HG03045 (cell line): ENCODE measurements at regions not wholly inside any gene's neighbourhood (a gene's known extent, or its start where the extent isn't known, plus 50 kb on each side); places are given as distances from the start of the nearest gene placed in this dataset.
"Not testable (repeated sequence)": the region's sequence is repeated elsewhere in the genome, so short reads cannot be mapped to it uniquely, and the experiment has no call there.

Source experiments
- ATAC-seq: cut with Tn5 transposase; IDR thresholded peaks from one replicate; pipeline ENCODE4 v1.9.1; 2021; ENCODE audit warnings: mild to moderate bottlenecking, moderate library complexity; ENCODE audit not compliant: unreplicated experiment

GRCh38 chr13:89401264-89401675 lies 1730.1 kb downstream of the SLITRK5 start:
- no peak for ATAC-seq

GRCh38 chr13:89402211-89402610 lies 1731.0 kb downstream of the SLITRK5 start:
- no peak for ATAC-seq

GRCh38 chr13:89406096-89406495 lies 1734.9 kb downstream of the SLITRK5 start:
- not testable (repeated sequence) for ATAC-seq

- no peak for ATAC-seq
Measured at GRCh38 chr13:89407357-89407756, 1736.2 kb downstream of the SLITRK5 start.

- no peak for ATAC-seq
Measured at GRCh38 chr13:89432997-89433396, 1761.8 kb downstream of the SLITRK5 start.

- ATAC-seq, result not testable (repeated sequence)
Measured at GRCh38 chr13:89434624-89435023, 1763.5 kb downstream of the SLITRK5 start.

- no peak for ATAC-seq
Measured at GRCh38 chr13:89454681-89455080, 1783.5 kb downstream of the SLITRK5 start.

GRCh38 chr13:89455225-89455624 lies 1784.1 kb downstream of the SLITRK5 start:
- no peak for ATAC-seq

- ATAC-seq, result no peak
Measured at GRCh38 chr13:89455741-89456140, 1784.6 kb downstream of the SLITRK5 start.

GRCh38 chr13:89457977-89458376 lies 1786.8 kb downstream of the SLITRK5 start:
- ATAC-seq, result no peak

- no peak for ATAC-seq
Measured at GRCh38 chr13:89458456-89458855, 1787.3 kb downstream of the SLITRK5 start.

GRCh38 chr13:89460895-89461294 lies 1789.7 kb downstream of the SLITRK5 start:
- ATAC-seq, result not testable (repeated sequence)

GRCh38 chr13:89465366-89465765 lies 1794.2 kb downstream of the SLITRK5 start:
- peak; percentile 53 for ATAC-seq

- no peak for ATAC-seq
Measured at GRCh38 chr13:89468081-89468480, 1796.9 kb downstream of the SLITRK5 start.

GRCh38 chr13:89470901-89471300 lies 1799.7 kb downstream of the SLITRK5 start:
- no peak for ATAC-seq

GRCh38 chr13:89474432-89474831 lies 1803.3 kb downstream of the SLITRK5 start:
- no peak for ATAC-seq

GRCh38 chr13:89486065-89486464 lies 1814.9 kb downstream of the SLITRK5 start:
- no peak for ATAC-seq

GRCh38 chr13:89486709-89487108 lies 1815.5 kb downstream of the SLITRK5 start:
- ATAC-seq, result no peak

GRCh38 chr13:89490661-89491060 lies 1819.5 kb downstream of the SLITRK5 start:
- no peak for ATAC-seq

GRCh38 chr13:89496478-89496877 lies 1825.3 kb downstream of the SLITRK5 start:
- no peak for ATAC-seq

GRCh38 chr13:89497658-89498057 lies 1826.5 kb downstream of the SLITRK5 start:
- no peak for ATAC-seq

- ATAC-seq, result no peak
Measured at GRCh38 chr13:89502286-89502685, 1831.1 kb downstream of the SLITRK5 start.

- ATAC-seq, result no peak
Measured at GRCh38 chr13:89514534-89515312, 1832.8 kb upstream of the MIR17HG start.
